Spinal cord (tissue), 9 donors: ENCODE measurements at regions not wholly inside any gene's neighbourhood (a gene's known extent, or its start where the extent isn't known, plus 50 kb on each side); places are given as distances from the start of the nearest gene placed in this dataset.
A peak's percentile ranks its signal among the peaks of the same experiment; 100 is the strongest.

Source experiments
- DNase-seq, 6 donors: peaks; one replicate each; pipeline versions ENCODE4 v3.0.0 to v3.0.0-alpha.2; 2013 to 2015; ENCODE audit warnings: low spot score in 6 of 6, low read depth in 4 of 6
- H3K27ac ChIP-seq: one replicate; pipeline ENCODE4 v1.5.1; 2013; ENCODE audit warnings: low read depth, low read length, control low read depth
- H3K27me3 ChIP-seq: one replicate; pipeline ENCODE4 v1.6.1; 2013; ENCODE audit warnings: low read length; ENCODE audit not compliant: control insufficient read depth, insufficient read depth
- H3K36me3 ChIP-seq: one replicate; pipeline ENCODE4 v1.6.1; 2013; ENCODE audit warnings: low read length; ENCODE audit not compliant: control insufficient read depth, insufficient read depth
- H3K4me1 ChIP-seq: one replicate; pipeline ENCODE4 v1.6.1; 2013; ENCODE audit warnings: low read length; ENCODE audit not compliant: control insufficient read depth, insufficient read depth
- H3K4me3 ChIP-seq: one replicate; pipeline ENCODE4 v1.5.1; 2013; ENCODE audit warnings: low read depth, low read length, control low read depth
- H3K9me3 ChIP-seq: one replicate; pipeline ENCODE4 v1.6.1; 2013; ENCODE audit warnings: low read length; ENCODE audit not compliant: control insufficient read depth, insufficient read depth
- WGBS: methylation state at CpG from one replicate; pipeline ENCODE4 v1.1.5; 2013; ENCODE audit warnings: missing lambda C conversion rate; ENCODE audit not compliant: insufficient coverage; 5-methylcytosine and 5-hydroxymethylcytosine counted together
- donor health status: healthy.

DNA sequence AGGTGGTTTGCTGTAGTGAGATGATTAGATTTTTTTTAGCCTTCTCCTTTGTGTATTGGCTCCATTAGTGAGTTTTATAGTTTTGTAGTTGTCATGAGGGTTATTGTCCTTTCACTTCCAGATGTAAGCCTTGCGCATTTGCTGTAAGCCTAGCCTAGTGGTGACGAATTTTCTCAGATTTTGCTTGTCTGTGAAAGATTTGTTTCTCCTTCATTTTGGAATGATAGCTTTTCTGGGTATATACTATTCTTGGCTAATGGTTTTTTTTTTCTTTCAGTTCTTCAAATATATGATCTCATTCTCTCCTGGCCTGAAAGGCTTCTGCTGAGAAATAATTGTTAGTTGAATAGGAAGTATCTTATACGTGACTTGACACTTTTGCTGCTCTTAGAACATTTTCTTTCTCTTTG lies 166.5 kb upstream of the THRB start:
- no peaks in the 10 kb centered on the region for H3K27me3 ChIP-seq
- H3K36me3 ChIP-seq, result no peaks in the 10 kb centered on the region
- no peak overlapping the region for H3K27ac ChIP-seq
- 100% methylated on average over 1 of the region's 3 CpGs for WGBS
- H3K9me3 ChIP-seq, result no peaks in the 10 kb centered on the region
- H3K4me1 ChIP-seq, result no peaks in the 10 kb centered on the region
- no peak overlapping the region for H3K4me3 ChIP-seq
- DNase-seq, result no peak

DNA sequence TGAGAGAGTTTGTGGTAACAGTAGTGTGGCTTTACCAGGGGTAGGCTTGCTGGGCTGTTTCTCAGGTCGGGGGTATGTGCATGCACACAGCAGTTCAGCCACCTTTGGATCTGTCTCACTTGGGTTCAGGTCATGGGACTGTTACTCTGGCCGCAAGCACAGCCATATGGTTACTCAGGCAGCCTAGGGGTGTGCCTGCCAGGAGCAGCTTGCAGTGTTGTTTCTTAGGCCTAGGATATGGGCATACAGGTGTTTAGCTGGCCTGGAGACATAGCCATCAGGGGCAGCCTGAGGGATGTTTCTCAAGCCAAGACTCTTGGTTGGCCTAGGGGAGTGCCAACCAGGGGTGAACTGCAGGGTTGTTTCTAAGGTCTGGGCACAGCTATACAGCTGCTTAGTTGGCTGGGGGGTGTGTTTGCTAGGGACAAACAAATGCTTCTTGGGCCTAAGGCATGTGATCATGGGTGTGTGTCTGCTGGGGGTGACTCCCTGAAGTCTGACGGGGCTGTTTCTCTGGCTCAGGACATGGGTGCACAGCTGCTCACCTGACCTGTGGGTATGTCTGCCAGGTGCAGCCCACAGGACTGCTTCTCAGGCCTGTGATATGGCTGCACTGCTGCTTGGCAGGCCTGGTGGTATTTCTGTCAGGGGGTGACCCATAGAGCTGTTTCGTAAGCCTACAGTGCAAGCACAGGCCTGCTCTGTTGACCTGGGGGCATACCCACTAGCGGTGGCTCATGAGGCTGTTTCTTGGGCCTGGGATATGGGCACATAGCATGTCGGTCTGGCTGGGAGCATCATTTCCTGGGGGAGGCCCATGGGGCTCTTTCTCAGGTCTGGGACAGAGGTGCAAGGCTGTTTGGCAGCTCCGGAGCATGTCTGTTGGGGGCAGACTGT lies 168.0 kb upstream of the THRB start:
- H3K27ac ChIP-seq, result no peak overlapping the region
- no peak for DNase-seq
- no peaks in the 10 kb centered on the region for H3K36me3 ChIP-seq
- no peaks in the 10 kb centered on the region for H3K4me1 ChIP-seq
- no peak overlapping the region for H3K4me3 ChIP-seq
- WGBS, result 94% methylated on average over 7 of the region's 7 CpGs
- H3K9me3 ChIP-seq, result no peaks in the 10 kb centered on the region
- no peaks in the 10 kb centered on the region for H3K27me3 ChIP-seq

DNA sequence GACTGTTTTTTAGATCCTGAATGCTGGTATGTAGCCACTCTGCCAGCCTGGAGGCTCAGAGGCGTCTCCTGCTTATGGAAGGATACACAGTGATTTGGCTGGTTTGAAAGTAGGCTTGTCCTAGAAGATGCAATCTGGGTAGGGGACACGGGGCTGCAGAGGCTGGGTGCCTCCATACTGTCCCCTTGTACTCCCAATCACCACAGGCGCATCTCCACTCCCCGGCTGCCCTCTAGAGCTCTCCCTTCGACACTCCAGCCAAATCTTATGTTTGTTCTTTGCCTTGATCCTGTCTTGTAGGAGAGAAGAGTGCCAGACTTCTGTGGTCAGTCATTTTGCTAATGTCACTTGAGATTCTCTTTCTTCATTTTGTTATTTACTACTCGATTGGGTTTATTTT lies 168.8 kb upstream of the THRB start:
- Histone ChIP-seq H3K27me3 (no peaks in the 10 kb centered on the region), H3K36me3 (no peaks in the 10 kb centered on the region), H3K27ac (no peak overlapping the region), H3K4me3 (no peak overlapping the region), H3K4me1 (no peaks in the 10 kb centered on the region), H3K9me3 (no peaks in the 10 kb centered on the region)
- DNase-seq, result no peak
- WGBS, result 100% methylated on average over 1 of the region's 6 CpGs

DNA sequence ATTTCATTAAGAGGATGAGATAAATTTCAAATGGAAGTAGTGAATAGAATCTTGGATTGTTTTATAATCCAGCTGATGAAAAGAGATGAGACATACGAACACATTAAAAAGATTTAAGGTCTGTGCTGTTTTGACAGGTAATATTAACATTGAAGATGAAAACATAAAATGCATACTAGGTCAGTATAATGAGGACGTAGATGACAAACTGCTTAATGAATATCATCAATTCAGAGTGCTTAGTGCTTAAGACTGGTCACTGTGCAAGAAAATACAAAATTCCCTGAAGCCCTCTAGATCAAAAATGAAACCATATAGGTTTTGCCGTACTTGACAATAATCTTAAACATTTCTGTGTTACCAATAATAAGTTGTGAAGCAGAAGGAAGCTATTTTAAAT lies 173.4 kb upstream of the THRB start:
- peak in 1 of 6 donors; percentile 32 for DNase-seq
- Histone ChIP-seq H3K9me3 (no peaks in the 10 kb centered on the region), H3K4me1 (no peaks in the 10 kb centered on the region), H3K4me3 (no peak overlapping the region), H3K36me3 (no peaks in the 10 kb centered on the region), H3K27me3 (no peaks in the 10 kb centered on the region), H3K27ac (no peak overlapping the region)
- WGBS, result no CpG with 5 or more reads among the region's 3 CpGs

DNA sequence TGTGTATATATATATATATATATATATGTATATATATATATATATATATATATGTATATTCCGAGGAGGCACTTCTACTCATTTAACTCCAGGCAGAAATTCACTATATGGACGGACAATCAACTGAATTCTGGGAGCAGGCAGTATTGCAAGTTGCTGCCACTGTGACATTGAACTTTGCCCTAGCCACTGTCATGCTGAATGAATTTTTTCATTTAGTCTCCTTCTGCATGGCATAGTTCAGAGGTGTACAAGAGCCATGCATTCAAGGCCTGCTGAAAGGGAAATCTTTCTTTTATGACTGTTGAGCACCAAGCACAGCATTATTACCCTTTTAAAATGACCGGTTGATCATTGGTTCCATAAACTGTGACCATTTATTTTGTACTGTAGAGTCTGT lies 176.2 kb upstream of the THRB start:
- Histone ChIP-seq H3K4me1 (no peaks in the 10 kb centered on the region), H3K27ac (no peak overlapping the region), H3K27me3 (no peaks in the 10 kb centered on the region), H3K36me3 (no peaks in the 10 kb centered on the region), H3K4me3 (no peak overlapping the region), H3K9me3 (no peaks in the 10 kb centered on the region)
- WGBS, result 100% methylated on average over 1 of the region's 3 CpGs
- DNase-seq, result no peak

DNA sequence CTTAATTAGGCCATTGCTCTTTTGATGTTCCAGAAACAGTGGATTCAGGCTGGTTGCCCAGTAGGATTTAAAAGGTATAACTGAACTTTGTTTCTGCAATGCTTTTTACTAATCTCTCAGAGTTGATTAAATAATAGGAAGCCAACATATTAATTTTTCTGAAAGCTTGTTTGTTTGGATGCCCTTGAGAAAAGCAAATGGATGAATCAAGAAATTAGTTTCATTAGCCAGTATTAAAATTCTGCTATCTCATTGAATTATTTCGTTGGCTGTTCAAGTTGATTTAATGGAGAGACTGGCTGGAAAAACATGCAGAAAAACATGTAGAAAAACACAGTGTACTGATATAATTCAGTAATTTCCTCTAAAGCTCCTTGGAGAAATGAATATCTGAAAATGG lies 178.9 kb upstream of the THRB start:
- H3K27ac ChIP-seq, result no peak overlapping the region
- WGBS, result no CpG with 5 or more reads among the region's 1 CpG
- no peaks in the 10 kb centered on the region for H3K27me3 ChIP-seq
- H3K4me1 ChIP-seq, result no peaks in the 10 kb centered on the region
- no peaks in the 10 kb centered on the region for H3K9me3 ChIP-seq
- H3K4me3 ChIP-seq, result no peak overlapping the region
- DNase-seq, result no peak
- no peaks in the 10 kb centered on the region for H3K36me3 ChIP-seq

DNA sequence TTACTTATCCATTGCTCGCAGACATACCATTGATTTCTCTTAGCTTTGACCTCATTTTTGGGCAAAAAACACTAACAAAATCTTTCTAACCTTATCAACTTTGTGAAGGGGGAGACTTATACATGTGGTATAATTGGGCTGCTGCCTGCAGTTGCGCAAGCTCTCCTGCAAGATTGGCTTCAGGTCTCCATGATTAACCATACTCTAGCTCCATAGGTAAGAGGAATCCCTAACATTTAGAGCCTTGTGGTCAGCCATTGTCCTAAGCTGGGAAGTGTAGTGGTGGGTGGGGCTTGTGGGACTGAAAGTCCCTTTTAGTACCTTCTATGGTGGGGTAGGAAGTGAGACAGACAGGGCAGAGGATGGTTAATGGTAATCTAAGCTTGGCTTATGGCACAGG lies 179.6 kb upstream of the THRB start:
- WGBS, result no CpG with 5 or more reads among the region's 2 CpGs
- Histone ChIP-seq H3K4me3 (no peak overlapping the region), H3K27me3 (no peaks in the 10 kb centered on the region), H3K9me3 (no peaks in the 10 kb centered on the region), H3K27ac (no peak overlapping the region), H3K36me3 (no peaks in the 10 kb centered on the region), H3K4me1 (no peaks in the 10 kb centered on the region)
- no peak for DNase-seq

DNA sequence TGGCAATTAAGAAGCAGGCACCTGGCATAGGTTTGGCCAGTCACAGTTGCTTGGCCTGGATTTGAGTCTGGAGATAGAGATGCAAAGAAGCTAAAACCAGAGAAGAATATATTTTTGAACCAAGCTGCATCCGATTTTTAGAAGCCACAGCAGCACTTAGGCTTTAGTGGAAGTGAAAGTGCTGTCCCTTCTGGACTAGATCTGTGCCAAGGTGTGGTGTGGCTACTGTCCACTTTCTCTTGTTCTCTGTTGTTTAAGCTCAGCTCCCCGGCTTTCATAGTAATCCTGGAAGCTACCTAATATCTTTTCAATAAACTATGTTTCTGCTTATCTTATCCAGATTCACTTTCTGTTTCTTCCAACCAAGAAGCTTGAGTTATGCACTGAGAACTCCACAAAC lies 183.4 kb upstream of the THRB start:
- H3K36me3 ChIP-seq, result no peaks in the 10 kb centered on the region
- no peak overlapping the region for H3K27ac ChIP-seq
- H3K4me1 ChIP-seq, result no peaks in the 10 kb centered on the region
- DNase-seq, result no peak
- no peaks in the 10 kb centered on the region for H3K27me3 ChIP-seq
- no peaks in the 10 kb centered on the region for H3K9me3 ChIP-seq
- no peak overlapping the region for H3K4me3 ChIP-seq
- 93% methylated on average over 2 of the region's 2 CpGs for WGBS

DNA sequence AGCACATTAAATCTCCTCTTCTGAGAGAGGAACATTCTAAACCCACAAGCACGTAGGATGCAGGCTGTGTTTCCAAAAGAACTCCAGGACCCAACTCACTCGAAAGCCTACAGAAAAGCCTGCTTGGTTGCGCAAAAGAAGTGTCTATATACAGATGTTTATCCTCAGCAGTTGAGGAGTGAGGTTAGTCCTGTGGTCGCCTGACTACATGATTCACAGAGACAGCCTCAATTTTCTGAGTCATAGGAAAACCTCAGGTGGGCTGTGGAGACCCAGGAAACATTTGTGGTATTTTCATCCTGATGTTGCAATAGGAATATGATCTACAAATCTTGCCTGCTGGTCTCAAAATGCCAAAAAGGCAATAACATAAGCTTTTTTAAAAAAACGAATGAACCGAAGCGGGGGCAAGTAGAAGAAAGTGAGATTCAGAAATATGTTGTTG lies 183.8 kb upstream of the THRB start:
- no peak overlapping the region for H3K27ac ChIP-seq
- no peaks in the 10 kb centered on the region for H3K27me3 ChIP-seq
- no peak overlapping the region for H3K4me3 ChIP-seq
- WGBS, result 73% methylated on average over 2 of the region's 7 CpGs
- no peaks in the 10 kb centered on the region for H3K4me1 ChIP-seq
- no peak for DNase-seq
- no peaks in the 10 kb centered on the region for H3K9me3 ChIP-seq
- H3K36me3 ChIP-seq, result no peaks in the 10 kb centered on the region

DNA sequence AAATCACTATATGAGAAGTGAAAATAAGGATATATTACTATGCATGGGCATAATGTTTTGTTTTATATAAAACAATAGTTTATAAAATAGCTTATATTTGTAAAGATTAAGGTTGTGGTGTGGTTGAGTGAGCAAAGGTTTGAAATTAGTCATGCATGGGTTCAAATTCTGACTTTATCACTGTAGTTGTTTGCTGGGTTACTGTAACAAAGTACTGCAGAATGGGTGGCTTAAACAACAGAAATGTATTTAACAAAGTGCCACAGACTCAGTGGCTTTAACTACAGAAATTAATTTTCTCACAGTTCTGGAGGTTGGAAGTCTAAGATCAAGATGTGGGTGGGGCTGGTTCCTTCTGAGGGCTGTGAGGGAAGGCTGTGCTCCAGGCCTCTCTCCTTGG lies 184.8 kb upstream of the THRB start:
- Histone ChIP-seq H3K36me3 (no peaks in the 10 kb centered on the region), H3K27ac (no peak overlapping the region), H3K9me3 (no peaks in the 10 kb centered on the region), H3K27me3 (no peaks in the 10 kb centered on the region), H3K4me1 (no peaks in the 10 kb centered on the region), H3K4me3 (no peak overlapping the region)
- no peak for DNase-seq
